HepG2 (cell line): ENCODE measurements at regions not wholly inside any gene's neighbourhood (a gene's known extent, or its start where the extent isn't known, plus 50 kb on each side); places are given as distances from the start of the nearest gene placed in this dataset.

Source experiments
- CREB1 ChIP-seq, 2 experiments: fragments of 450-650 bp in 1 of 2; IDR thresholded peaks; 2 replicates each; pipeline ENCODE4 v1.6.1; 2016 to 2017; ENCODE audit warnings: control low read depth in 1 of 2, mild to moderate bottlenecking in 1 of 2, missing compliant biosample characterization in 1 of 2, missing genetic modification characterization in 1 of 2
- FOSL2 ChIP-seq: sonication (generic); formaldehyde crosslinking; IDR thresholded peaks from 2 replicates; pipeline ENCODE4 v1.4.0; 2020; ENCODE audit warnings: missing genetic modification reagents
- RFX5 ChIP-seq: IDR thresholded peaks from 2 replicates; pipeline ENCODE4 v1.6.1; 2011; ENCODE audit warnings: low read depth, low read length, improper control_type of control experiment
- RNF219 ChIP-seq: sonication (generic); formaldehyde crosslinking; IDR thresholded peaks from 2 replicates; pipeline ENCODE4 v1.5.0; 2020; ENCODE audit warnings: mild to moderate bottlenecking, missing genetic modification reagents
- STAT5B ChIP-seq: sonication (generic); formaldehyde crosslinking; IDR thresholded peaks from 2 replicates; pipeline ENCODE4 v1.4.0; 2020; ENCODE audit warnings: missing genetic modification reagents
- ZNF720 ChIP-seq: sonication (generic); formaldehyde crosslinking; IDR thresholded peaks from 2 replicates; pipeline ENCODE4 v1.4.0; 2020; ENCODE audit warnings: missing genetic modification reagents
- TF ChIP-seq, protein P1 (sequence below): IDR thresholded peaks from 2 replicates; pipeline ENCODE4 v1.6.1; 2016; ENCODE audit warnings: missing biosample characterization, missing genetic modification reagents, low read depth

DNA sequence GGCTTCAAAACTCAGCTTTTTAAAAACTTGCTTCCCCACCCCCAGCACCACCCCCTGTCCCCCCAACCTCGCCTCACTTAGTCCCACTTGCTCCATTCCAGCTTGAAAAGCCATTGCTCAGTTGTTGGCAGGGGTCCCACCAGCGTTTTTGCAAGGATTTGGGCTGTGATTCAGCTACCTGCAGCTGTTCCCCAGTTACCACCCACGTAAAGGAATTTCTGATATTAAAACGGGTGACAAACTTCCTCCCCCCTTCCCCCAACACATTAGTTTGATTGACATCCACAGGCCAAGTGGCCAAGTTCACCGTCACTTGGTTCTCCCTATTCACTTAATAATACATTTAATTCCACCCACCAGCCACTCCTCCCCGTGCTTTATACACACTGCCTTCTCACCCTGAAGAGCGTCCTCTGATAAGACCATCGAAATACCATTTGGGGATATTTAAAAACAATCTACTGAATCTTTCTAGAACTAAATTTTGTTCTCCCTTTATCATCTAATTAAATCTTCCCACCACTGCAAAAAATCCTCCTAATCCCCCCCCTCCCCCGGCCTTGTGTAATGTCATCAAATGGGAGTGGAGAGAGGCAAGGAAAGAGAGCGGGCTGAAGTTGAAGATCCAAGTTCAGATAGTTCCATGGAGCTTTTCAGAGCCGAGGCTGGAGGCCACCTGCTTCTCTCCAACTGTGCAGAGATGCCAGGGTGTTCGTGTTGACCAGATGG lies 55.1 kb downstream of the SOX9 start:
- TF ChIP-seq ZNF720 (CRISPR knock-in tag), result no peak
- no peak for TF ChIP-seq STAT5B (CRISPR knock-in tag)
- TF ChIP-seq RNF219, result no peak
- no peak for TF ChIP-seq FOSL2 (CRISPR knock-in tag)
- TF ChIP-seq RFX5, result no peak
- TF ChIP-seq, protein P1, sequence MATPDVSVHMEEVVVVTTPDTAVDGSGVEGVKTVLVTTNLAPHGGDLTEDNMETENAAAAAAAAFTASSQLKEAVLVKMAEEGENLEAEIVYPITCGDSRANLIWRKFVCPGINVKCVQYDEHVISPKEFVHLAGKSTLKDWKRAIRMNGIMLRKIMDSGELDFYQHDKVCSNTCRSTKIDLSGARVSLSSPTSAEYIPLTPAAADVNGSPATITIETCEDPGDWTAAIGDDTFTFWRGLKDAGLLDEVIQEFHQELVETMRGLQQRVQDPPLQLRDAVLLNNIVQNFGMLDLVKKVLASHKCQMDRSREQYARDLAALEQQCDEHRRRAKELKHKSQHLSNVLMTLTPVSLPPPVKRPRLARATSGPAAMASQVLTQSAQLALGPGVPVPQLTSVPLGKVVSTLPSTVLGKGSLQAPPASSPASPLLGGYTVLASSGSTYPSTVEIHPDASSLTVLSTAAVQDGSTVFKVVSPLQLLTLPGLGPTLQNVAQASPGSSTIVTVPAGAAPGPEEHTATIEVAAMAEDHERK (CRISPR knock-in tag), result no peak
- TF ChIP-seq CREB1 (IDR thresholded peaks at IDR 0.05), result no peak
- TF ChIP-seq CREB1 (CRISPR knock-in tag; IDR thresholded peaks at IDR 0.05), result no peak
